ENCODE measurements at regions not wholly inside any gene's neighbourhood (a gene's known extent, or its start where the extent isn't known, plus 50 kb on each side); places are given as distances from the start of the nearest gene placed in this dataset.

DNA sequence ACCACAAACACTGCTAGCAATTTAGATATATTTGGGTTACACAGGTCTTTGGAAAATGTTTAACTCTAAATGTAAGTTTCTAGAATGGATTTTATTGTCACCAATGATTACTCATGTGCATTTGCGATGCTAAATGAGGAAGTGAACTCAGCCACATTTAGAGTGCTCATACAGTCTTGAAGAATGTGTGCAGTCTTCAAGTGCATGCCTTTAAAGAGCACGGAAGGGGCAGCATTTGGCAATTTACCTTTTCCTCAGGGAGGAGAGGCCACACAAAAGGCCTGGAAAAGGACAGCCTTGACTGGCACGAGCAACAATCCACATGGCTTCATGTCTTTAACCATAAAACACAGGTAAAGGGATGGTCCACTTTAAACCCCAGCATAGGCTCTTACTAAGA lies 78.5 kb upstream of the STK17B start:
- no peak for DNase-seq

DNA sequence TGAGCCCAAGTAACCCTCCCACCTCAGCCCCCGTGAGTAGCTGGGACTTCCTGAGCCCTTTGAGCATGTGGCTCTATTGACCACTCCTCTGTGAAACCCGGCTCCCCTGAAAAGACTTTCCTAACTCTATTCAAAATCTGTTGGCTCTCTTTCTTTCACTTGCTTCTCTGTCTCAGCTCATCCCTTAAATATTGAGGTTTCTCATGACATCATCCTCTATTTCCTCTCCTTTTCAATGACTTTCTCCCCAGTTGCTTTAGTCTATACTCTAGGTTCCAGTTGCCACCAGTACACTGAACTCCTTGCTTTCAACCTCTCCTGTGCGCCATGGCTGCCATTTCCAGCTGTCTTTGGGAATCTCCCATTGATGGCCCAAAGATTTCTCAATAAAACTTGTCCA lies 79.8 kb upstream of the STK17B start:
- DNase-seq = no peak

DNA sequence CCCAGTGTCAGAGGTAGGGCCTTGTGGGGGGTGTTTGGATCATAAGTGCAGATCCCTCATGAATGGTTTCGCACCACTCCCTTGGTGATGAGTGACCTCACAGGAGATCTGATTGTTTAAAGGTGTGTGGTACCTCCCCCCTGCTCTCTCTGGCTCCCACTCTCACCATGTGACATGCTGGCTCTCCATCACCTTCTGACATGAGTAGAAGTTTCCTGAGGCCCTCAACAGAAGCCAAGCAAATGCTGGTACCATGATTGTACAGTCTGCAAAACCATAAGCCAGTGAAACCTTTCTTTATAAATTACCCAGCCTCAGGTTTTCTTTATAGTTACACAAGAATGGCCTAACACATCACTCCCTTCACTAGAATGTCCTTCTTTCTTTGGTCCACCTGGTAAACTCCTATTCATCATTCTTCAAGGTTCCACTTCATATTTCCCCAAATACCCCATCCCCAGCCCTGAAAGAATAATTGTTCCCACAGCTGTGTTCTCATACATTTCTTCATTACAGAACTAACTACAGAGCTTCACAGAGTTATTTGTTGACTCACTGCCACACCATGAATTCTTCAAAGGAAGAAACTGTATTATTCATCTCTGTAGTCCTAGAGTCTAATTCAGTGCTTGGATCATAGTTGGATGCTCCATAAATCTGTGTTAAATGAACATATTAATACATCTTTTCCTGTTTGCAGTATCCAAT lies 81.2 kb upstream of the STK17B start:
- no peak for DNase-seq

DNA sequence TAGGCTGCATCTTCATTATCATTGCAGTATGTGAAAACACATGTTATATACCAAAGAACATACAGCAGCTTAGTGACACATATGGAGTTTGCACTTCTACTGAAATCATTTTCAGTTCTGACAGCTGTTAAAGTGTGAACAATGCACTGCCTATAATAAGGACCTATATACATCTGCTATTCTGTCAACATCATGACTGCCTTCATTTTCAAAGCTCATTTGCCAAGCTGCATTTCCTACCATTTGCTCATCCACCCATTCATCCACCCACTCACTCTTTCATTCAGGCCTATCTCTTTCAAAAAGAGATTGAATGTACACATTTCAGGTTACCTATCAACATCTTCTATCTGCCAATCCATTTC lies 81.7 kb upstream of the STK17B start:
- DNase-seq = no peak

DNA sequence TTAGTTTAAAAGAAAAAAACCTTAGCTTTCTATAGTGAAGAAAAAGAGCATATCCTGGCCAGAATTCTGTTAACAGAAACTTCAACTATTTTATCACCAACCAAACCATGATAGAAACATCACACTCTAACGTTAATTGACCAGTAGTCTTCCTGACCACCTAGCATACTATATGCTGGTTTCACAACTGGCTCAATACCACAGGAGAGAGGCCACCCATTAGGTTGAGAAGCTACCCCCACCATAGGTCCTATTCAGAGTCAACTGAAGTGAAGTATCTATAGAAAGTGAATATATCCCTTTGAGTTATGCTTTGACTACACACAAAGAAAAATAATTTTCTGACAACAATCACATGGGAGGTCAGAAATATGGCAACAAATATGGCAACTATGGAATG lies 85.2 kb upstream of the STK17B start:
- no peak for DNase-seq

DNA sequence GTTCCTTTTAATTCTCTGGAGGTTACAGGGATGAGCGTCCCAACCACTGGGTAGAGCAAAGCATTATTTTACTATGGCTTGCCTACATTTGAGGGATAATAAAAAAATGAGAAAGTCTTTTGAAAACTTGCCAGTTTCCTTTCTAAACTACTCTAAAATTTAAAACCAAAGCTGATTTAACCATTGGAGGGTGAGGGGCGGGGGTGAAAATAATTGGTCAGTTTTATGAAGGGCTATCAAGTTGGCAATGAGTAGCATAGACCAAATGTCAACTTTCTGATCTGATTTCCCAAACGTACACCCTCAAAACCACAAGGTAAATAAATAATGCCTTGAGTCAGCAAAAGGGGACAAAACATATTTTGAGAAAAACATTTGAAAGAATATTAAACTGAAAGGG lies 85.7 kb upstream of the STK17B start:
- no peak for DNase-seq

DNA sequence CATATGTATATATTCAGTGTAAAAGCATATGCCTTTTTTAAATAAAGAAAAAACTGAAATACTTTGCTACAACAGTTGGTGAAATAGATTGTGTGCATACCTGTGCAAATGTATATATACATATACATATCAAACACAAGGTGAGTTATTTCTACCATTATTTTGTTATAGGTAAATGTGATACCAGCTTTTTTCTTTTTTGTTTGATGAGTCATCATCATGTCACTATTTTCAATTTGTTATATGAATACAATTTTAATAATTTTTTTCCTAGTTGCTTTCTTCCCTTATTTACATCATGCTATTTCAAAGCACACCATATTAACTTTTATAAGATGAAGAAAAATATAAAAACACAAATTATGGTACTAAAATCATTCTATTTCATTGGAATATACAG lies 87.0 kb upstream of the STK17B start:
- DNase-seq = no peak

DNA sequence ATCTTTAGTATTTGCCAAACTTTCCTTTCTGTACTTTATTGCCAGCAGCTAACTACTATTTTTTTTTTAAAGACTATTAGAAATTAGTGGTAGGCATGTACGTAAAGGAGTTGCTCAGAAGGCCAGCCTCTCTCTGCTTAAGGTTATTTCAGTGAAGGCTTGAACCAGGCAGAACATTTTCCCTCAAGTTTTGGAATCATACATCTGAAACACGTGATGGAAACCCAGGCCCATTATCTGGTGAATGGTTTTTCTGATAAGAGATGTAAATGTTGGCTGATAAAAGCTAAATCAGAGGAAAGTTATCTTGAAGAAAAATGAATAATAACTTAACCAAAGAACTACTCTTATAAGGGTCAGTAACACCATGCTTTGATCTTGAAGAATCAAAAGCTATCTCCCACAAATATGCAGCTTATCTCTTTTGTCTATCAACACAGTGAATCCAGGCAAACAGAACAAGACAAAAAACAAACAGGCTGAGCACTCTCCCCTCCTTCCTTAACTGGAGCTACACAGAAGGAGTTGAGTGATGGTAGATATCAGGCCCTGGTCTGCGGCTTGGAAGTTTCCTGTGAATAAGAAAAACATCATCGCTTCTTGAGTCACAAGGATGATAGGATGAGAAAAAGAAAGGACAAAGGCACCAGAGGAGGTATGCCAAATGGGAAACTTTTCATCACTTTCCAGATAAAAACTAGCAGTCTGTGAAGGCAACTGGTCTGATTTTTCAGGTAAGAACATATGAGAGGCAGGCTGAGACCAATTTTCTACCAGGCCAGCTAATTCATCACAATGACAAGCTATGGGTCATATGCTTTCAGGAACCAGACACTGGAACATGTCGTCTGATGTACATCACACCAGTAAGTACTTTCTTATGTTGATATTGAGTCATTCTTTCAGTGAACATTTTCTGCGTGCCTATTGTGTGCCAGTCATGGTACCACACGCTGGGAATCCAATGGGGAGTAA lies 88.4 kb upstream of the STK17B start:
- DNase-seq = no peak

DNA sequence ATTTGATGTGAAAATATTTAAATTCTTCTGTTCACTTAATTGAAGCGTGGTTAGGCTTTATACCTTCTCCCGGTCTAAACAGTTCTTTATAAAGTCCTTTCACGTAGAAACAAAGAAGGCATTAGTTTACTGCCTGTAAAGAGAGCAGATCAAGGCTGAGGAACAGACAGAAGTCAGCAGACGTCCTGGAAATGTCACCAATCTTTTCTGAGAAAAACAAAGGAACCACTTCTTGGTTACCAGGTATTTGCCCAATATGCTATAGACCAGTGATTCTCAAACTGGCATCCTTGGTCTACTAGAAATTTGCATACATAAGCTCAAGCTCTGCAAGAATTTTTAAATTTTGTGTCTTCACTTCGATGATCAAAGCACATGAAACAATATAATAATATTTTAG lies 89.2 kb upstream of the STK17B start:
- no peak for DNase-seq

DNA sequence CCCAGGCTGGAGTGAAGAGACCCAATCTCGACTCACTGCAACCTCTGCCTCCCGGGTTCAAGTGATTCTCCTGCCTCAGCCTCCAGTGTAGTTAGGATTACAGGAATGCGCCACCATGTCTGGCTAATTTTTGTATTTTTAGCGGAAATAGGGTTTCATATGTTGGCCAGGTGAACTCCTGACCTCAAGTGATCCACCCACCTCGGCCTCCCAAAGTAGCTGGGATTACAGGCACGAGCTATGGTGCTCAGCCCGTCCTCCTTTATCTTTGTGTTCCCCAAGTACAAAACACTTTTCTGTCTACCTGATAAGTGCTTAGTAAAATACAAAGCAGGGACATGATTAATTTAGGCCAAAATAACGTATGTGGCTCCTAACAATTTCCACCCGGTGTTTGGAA lies 91.2 kb upstream of the STK17B start:
- no peak for DNase-seq

DNA sequence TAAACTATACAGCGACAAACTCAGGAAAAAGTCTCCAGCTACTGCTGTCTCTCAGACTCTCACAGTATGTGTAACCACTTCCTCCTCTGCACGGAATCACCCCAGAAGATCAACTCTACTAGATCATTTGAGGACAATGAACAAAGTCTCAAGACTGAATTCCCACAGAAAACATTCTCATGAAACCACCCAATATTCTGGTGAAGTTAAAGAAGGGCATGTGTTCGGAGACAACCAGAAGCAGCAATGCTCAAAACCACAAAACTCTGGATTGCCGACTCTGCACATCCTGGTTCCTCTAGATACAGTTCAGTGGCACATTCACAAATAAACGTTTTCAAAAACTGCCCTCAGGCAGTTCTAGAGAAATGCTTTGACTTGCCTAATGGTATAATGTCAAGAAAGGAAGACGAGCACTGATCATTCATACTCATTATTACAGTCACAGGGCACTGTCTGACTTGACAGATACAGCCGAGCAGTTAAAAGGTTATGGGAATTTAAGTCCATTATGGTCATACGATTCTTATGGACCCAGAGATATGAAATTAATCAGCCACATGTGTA lies 91.9 kb upstream of the STK17B start:
- no peak for DNase-seq

DNA sequence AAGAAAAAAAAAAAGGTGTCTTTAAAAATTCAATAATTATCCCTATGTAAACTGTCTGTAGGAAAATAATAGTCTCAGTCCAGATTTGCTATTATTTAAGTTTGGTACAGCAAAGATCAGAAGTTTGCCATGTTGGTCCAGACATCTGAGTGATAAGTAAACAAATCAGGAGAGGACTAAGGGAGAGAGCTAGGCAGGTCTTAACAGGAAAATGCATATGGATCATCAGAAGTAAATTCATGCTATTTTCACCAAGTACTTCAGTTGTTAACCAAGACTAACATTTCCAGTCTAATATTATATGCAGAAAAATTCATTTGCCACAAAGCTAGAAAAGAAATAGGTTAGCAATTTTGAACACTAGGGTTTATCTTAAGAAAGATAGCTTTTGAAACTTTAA lies 95.0 kb upstream of the STK17B start:
- DNase-seq = no peak

DNA sequence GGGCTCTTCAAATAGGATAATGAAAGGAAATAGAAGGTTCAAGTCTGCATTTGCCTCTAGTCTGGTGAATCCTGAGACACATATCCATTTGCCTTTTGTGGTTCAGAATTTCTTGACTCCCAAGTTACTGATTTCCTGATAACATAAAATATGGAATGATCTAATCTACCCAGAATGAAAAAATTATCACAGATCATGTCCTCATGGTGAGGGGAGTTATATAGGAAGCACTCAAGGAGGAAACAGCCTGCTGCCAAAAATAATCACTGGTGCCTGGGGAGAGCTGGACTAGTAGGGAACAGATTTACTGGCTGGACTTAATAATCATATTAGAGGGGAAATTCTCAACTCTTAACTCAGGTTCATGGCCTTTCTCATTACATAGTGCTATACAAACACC lies 95.5 kb upstream of the STK17B start:
- DNase-seq = no peak

DNA sequence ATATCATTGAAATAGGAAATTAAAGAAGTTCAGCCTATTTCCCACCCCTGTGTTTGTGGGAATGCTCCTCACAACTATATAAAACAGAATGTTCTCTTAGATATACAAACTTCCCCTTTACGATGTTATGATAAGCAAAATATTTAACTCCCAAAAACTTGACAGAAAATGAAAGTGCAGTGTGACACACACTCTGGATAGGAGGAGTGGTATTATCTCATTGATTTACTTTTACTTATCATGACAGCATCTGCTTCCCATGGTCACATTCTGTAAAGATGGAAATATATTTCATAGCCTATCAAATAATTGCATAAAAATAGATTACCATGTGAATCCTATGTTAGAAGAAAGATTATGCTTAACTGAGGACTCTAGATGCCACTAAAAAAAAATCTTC lies 96.6 kb upstream of the STK17B start:
- no peak for DNase-seq

DNA sequence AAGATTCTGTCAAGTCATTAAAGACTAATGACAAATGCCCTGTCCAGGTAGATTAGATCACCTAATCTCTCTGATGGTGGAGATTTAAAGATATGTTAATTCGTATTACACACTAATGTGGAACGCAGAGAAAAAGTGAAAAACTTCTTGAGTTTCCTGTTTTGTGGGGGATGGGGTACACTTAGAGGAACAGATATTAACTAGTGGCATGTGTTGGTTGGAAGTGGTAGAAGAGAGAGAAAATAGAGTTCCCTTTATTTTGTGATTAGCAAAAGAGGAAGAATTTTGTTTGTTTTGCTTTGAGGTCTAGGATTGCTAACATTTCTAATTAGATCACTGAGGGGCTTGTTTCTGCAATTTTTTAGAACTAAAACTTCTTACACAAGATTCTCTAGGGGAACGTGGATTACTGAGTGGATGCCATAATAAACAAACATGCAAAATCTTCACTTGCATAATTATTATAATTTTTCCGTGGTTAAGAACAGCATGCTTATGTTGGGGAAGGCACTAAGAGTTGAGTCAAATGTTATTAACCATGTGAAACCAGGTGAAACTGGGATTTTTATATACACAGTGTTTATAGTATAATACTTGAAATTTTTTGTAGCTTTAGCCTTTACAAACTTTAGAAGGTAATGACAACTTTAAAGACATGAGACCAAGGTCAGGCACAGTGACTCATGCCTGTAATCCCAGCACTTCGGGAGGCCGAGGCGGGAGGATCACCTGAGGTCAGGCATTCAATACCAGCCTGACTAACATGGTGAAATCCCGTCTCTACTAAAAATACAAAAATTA lies 97.4 kb upstream of the STK17B start:
- no peak for DNase-seq

DNA sequence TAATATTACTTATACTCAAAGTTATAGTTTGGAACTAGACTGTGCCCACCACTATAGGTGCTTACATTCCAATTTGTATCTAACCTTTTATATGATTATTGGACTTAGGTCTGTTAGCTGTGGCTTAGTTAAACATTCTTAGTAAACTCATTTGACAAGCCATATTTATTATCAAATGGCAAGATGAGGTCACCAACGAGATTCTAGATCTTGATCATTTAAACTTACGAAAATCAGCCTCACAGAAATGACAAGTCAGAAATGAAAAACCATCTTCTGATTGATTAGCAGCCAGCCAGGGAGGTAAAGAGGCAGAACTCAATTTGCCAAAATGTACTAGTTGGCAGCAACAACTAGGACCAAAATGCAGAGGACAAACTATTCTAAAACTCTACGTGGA lies 100.4 kb upstream of the STK17B start:
- no peak for DNase-seq

DNA sequence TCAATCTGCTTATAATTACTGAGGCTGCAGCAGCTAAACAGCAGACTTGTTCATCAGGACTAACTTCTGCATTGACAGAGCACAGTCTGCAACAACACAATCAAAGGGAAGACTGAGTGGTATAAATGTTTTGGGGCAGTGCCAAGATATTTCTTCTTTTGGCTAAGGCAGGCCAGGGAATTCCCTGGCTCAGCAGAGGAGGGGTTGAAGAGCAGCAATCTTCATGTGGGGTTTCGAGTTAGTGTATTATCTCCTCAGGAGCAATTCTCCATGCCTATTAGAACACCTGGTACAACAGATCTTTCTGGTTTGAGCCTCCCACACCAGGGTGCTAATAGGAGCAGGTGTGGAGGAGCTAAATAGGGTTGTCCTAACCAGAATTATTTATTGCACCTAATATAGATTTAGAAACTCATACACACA lies 103.0 kb upstream of the STK17B start:
- peak; percentile 34 to 38 for DNase-seq

DNA sequence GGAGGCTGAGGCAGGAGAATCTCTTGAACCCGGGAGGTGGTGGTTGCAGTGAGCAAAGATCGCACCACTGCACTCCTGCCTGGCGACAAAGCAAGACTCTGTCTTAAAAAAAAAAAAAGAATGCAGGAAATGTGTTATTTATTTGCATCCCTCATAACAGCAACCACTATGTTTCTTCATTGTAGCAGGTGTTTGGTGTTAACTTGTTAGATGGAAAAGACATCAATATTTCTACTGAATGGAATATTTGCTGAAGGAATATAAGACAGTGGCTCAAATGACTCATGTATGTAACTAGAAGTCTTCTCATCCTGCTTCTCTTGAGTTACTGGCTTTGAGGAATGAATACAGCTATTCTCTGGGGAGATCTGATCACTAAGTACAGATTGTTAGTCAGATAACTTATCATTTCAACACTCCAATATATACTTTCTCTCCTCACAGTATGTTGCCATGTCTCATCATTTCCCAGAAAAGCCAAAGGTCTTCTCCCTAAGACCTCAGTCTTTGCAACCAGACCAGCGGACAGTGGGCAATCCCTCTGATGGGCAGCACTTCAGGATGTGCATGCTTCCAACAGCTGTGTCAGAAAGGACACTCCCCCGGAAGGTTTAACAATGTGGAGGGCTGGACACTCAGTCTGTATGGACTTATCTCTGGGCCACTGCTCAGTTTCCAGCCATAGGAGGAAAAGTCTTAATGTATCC lies 104.4 kb upstream of the STK17B start:
- no peak for DNase-seq

DNA sequence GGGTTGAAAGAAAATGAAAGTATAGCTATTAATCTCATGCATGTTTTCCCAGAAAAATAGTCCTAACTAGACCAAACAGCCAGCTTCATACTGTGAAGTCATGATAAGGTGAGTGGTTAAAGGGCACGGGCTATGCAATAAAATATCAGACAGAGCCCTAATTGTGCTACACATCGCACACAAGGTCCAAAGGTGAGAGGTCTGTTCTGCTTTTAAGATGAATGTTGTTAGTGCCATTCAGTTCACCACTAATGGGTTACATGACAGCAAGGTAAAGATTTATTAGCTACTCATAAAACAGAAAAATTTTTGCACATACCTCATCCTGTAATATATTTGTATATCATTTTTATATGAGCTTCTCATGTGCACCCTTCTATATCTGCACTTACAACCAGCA lies 105.0 kb upstream of the STK17B start:
- no peak for DNase-seq

DNA sequence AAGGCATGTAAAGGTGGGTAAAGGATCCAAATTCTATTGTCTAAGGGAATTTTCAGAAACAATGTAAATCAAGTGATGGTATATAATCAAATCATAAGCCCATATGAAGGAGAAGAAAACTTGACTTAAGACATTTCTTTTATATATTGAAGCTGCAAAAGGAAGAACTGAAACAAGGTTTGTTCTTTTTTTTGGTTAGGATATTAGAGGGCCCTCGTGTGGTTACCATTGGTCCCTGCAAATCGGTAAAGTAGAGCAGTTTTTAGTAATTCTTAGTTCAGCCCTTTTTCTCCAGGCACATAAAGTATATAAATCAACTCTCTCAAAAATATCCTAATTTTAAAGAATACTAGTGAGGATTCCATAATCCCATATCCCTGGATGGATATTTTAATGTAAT lies 105.6 kb upstream of the STK17B start:
- no peak for DNase-seq

DNA sequence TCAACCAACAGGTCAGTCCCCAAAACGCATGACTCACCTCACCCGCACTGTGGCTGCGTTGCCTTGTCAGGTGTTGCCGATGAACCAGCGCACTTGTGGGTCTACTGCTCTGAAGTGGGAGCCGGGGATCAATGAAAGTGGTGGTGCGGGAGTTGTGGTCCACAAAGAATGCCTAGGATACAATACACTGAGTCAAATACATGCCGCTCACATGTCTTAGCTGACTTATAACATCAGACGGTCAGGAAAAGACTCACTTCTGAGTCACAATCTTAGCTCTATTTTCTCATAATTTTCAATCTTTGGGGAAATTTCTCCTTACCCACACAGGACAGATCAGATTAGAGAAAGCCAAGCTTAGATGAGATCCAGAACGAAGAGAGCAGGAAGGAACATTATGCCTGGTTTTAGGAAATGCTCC lies 107.1 kb upstream of the STK17B start:
- no peak for DNase-seq

DNA sequence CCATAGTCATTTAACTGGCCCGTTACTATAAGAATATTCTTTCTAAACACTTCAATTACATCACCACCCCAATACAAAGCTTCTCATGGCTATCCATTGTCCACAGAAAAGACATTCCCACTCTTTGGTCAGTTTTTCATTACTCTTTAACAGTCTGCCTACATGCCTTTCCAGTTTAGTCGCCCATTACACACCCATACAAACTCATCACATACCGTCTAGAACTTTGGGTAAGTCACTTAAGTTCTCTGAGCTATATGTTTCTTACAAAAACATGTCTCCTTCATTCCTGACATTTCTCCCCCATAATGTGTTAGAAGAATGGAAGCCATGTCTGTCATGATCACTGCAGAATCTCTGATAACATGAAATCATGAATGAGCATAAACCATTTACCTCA lies 108.2 kb upstream of the STK17B start:
- no peak for DNase-seq

Data from NCI-H1930 (cell line).